Activated CD8-positive, alpha-beta memory T cell treated with anti-CD3 and anti-CD28 coated beads for 24 hours (primary cell): ENCODE measurements at regions not wholly inside any gene's neighbourhood (a gene's known extent, or its start where the extent isn't known, plus 50 kb on each side); places are given as distances from the start of the nearest gene placed in this dataset.
A peak's percentile ranks its signal among the peaks of the same experiment; 100 is the strongest.

ENCODE experiments used
- DNase-seq: peaks from one replicate; pipeline ENCODE4 v3.0.0-alpha.2; 2020

- no peak for DNase-seq
Measured at GRCh38 chr1:5748286-5749225, 243.7 kb downstream of the NPHP4 start.

GRCh38 chr1:5747426-5748285 lies 244.6 kb downstream of the NPHP4 start:
- no peak for DNase-seq

GRCh38 chr1:5746611-5747425 lies 245.4 kb downstream of the NPHP4 start:
- DNase-seq = no peak

GRCh38 chr1:5745800-5746610 lies 246.2 kb downstream of the NPHP4 start:
- DNase-seq = peak; percentile 80

GRCh38 chr1:5744911-5745799 lies 247.1 kb downstream of the NPHP4 start:
- no peak for DNase-seq

- no peak for DNase-seq
Measured at GRCh38 chr1:5744341-5744740, 247.9 kb downstream of the NPHP4 start.

- no peak for DNase-seq
Measured at GRCh38 chr1:5743435-5744095, 248.7 kb downstream of the NPHP4 start.

- no peak for DNase-seq
Measured at GRCh38 chr1:5742801-5743200, 249.4 kb downstream of the NPHP4 start.

GRCh38 chr1:5742032-5742431 lies 250.2 kb downstream of the NPHP4 start:
- DNase-seq = no peak

GRCh38 chr1:5740865-5741860 lies 251.1 kb downstream of the NPHP4 start:
- DNase-seq = no peak

GRCh38 chr1:5740450-5740849 lies 251.8 kb downstream of the NPHP4 start:
- DNase-seq = no peak

- DNase-seq = no peak
Measured at GRCh38 chr1:5739561-5740078, 252.6 kb downstream of the NPHP4 start.

GRCh38 chr1:5738911-5739462 lies 253.2 kb downstream of the NPHP4 start:
- DNase-seq = no peak

GRCh38 chr1:5737081-5737480 lies 255.1 kb downstream of the NPHP4 start:
- DNase-seq = no peak

- DNase-seq = no peak
Measured at GRCh38 chr1:5734996-5735395, 257.2 kb downstream of the NPHP4 start.

- DNase-seq = no peak
Measured at GRCh38 chr1:5734414-5734813, 257.8 kb downstream of the NPHP4 start.

GRCh38 chr1:5733596-5733995 lies 258.6 kb downstream of the NPHP4 start:
- no peak for DNase-seq

GRCh38 chr1:5731110-5731423 lies 261.2 kb downstream of the NPHP4 start:
- no peak for DNase-seq
